ENCODE measurements at regions not wholly inside any gene's neighbourhood (a gene's known extent, or its start where the extent isn't known, plus 50 kb on each side); places are given as distances from the start of the nearest gene placed in this dataset.

- no peak for DNase-seq
Observed at GRCh38 chr18:39072970-39073369, 1507.4 kb upstream of the CELF4 start.

GRCh38 chr18:39062426-39062825 is 1496.8 kb upstream of the CELF4 start:
- no peak for DNase-seq

- DNase-seq: no peak
Observed at GRCh38 chr18:39058386-39059000, 1492.9 kb upstream of the CELF4 start.

- no peak for DNase-seq
Observed at GRCh38 chr18:39057423-39058064, 1491.9 kb upstream of the CELF4 start.

- no peak for DNase-seq
Observed at GRCh38 chr18:39053571-39053970, 1488.0 kb upstream of the CELF4 start.

GRCh38 chr18:39051013-39051412 is 1485.4 kb upstream of the CELF4 start:
- no peak for DNase-seq

- DNase-seq: no peak
Observed at GRCh38 chr18:39039813-39040212, 1474.2 kb upstream of the CELF4 start.

- no peak for DNase-seq
Observed at GRCh38 chr18:39037925-39038324, 1472.3 kb upstream of the CELF4 start.

- no peak for DNase-seq
Observed at GRCh38 chr18:39033312-39033711, 1467.7 kb upstream of the CELF4 start.

- DNase-seq: no peak
Observed at GRCh38 chr18:39031647-39032046, 1466.0 kb upstream of the CELF4 start.

- no peak for DNase-seq
Observed at GRCh38 chr18:39030124-39030655, 1464.6 kb upstream of the CELF4 start.

- DNase-seq: no peak
Observed at GRCh38 chr18:39025531-39025930, 1459.9 kb upstream of the CELF4 start.

- no peak for DNase-seq
Observed at GRCh38 chr18:39019989-39020388, 1454.4 kb upstream of the CELF4 start.

- DNase-seq: no peak
Observed at GRCh38 chr18:39007031-39007902, 1441.7 kb upstream of the CELF4 start.

- DNase-seq: no peak
Observed at GRCh38 chr18:38996056-38996455, 1430.5 kb upstream of the CELF4 start.

- DNase-seq: no peak
Observed at GRCh38 chr18:38993342-38993741, 1427.7 kb upstream of the CELF4 start.

GRCh38 chr18:38984968-38985367 is 1419.4 kb upstream of the CELF4 start:
- no peak for DNase-seq

GRCh38 chr18:38982072-38982471 is 1416.5 kb upstream of the CELF4 start:
- DNase-seq: no peak

GRCh38 chr18:38981389-38981788 is 1415.8 kb upstream of the CELF4 start:
- no peak for DNase-seq

- DNase-seq: no peak
Observed at GRCh38 chr18:38980420-38980819, 1414.8 kb upstream of the CELF4 start.

- DNase-seq: no peak
Observed at GRCh38 chr18:38972571-38972970, 1407.0 kb upstream of the CELF4 start.

GRCh38 chr18:38971881-38972280 is 1406.3 kb upstream of the CELF4 start:
- DNase-seq: no peak

GRCh38 chr18:38966841-38967240 is 1401.2 kb upstream of the CELF4 start:
- no peak for DNase-seq

Data from femur (tissue), 1 donor.